ENCODE measurements at regions not wholly inside any gene's neighbourhood (a gene's known extent, or its start where the extent isn't known, plus 50 kb on each side); places are given as distances from the start of the nearest gene placed in this dataset.

DNA sequence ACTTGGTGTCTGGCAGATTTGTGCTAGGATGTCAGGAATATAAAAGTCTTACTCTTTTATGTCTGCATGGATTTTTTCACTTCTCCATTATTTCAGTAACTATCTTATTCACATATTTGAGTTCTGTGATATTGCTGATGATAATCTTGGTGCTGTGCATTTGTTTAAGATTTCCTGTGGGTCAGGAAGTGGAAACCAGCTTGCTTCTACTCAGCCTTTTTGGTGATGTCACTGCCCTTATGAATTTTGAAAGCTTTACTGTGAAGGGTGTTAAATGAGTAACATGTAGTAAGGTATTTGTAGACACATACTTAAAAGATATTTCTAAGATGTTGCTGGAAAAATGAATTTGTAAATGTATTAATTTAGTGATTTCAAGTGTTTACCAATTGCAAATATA is 69.5 kb upstream of the VOPP1 start:
- no peak overlapping the region for H4K8ac ChIP-seq (replicated peaks; ENCODE audit: insufficient read length, low read depth, low read length)
- H2AFZ ChIP-seq (ENCODE audit: low read length) = no peak overlapping the region
- no peak overlapping the region for H3K56ac ChIP-seq (ENCODE audit: insufficient read length, low read depth, low read length)
- H3K9me3 Mint-ChIP-seq = peaks cover 11 to 26% of the 10 kb centered on the region in 2 experiments; a peak in 4 of 5 replicates
- no peak overlapping the region for H3T11ph ChIP-seq (ENCODE audit: low read length)
- H3K27ac ChIP-seq (ENCODE audit: insufficient read length, low read depth, low read length) = no peak overlapping the region
- no peak overlapping the region for H2BK120ac ChIP-seq (ENCODE audit: low read depth, low read length, poor library complexity, severe bottlenecking)
- no peaks in the 10 kb centered on the region for H3K36me3 Mint-ChIP-seq (ENCODE audit: insufficient read depth in 1 of 3, low read depth in 3 of 3)
- H3K23me2 ChIP-seq (ENCODE audit: insufficient read length, low read depth, low read length, poor library complexity, severe bottlenecking) = no peaks in the 10 kb centered on the region
- no peaks in the 10 kb centered on the region for H4K20me1 ChIP-seq (ENCODE audit: control insufficient read depth, insufficient read depth, insufficient read length)
- peaks cover 4% of the 10 kb centered on the region; the same call in 1 of the 2 replicates for H3K27me3 Mint-ChIP-seq (ENCODE audit: low read depth)
- no peak overlapping the region for H4K5ac ChIP-seq (ENCODE audit: insufficient read length, low read depth, low read length)
- H3K4me2 ChIP-seq (ENCODE audit: insufficient read depth, insufficient read length, low read length) = no peak overlapping the region
- TF ChIP-seq, protein P1, sequence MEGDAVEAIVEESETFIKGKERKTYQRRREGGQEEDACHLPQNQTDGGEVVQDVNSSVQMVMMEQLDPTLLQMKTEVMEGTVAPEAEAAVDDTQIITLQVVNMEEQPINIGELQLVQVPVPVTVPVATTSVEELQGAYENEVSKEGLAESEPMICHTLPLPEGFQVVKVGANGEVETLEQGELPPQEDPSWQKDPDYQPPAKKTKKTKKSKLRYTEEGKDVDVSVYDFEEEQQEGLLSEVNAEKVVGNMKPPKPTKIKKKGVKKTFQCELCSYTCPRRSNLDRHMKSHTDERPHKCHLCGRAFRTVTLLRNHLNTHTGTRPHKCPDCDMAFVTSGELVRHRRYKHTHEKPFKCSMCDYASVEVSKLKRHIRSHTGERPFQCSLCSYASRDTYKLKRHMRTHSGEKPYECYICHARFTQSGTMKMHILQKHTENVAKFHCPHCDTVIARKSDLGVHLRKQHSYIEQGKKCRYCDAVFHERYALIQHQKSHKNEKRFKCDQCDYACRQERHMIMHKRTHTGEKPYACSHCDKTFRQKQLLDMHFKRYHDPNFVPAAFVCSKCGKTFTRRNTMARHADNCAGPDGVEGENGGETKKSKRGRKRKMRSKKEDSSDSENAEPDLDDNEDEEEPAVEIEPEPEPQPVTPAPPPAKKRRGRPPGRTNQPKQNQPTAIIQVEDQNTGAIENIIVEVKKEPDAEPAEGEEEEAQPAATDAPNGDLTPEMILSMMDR (conservative IDR thresholded peaks at IDR 0.05) = no peak
- no peaks in the 10 kb centered on the region for H3K27me3 ChIP-seq (ENCODE audit: insufficient read depth, low read length)
- H2BK20ac ChIP-seq (ENCODE audit: low read depth, low read length, poor library complexity, severe bottlenecking) = no peak overlapping the region
- H3K23ac ChIP-seq (ENCODE audit: insufficient read length, low read depth, low read length) = no peak overlapping the region
- no peak overlapping the region for H4K91ac ChIP-seq (ENCODE audit: insufficient read length, low read depth, low read length)
- H3K79me2 ChIP-seq (ENCODE audit: insufficient read depth, low read length) = no peaks in the 10 kb centered on the region
- no peak for DNase-seq
- H3K79me1 ChIP-seq (ENCODE audit: insufficient read depth, low read depth, low read length, poor library complexity, severe bottlenecking) = no peaks in the 10 kb centered on the region
- H2BK15ac ChIP-seq (ENCODE audit: low read depth, low read length) = no peak overlapping the region
- H3K9ac ChIP-seq (ENCODE audit: extremely low read depth, insufficient read length, low read length) = no peak overlapping the region
- no peak overlapping the region for H2BK5ac ChIP-seq (ENCODE audit: insufficient read length, low read length)
- no peaks in the 10 kb centered on the region for H3K9me3 ChIP-seq (ENCODE audit: control insufficient read depth, low read depth, low read length)
- H3K4me3 Mint-ChIP-seq = no peak overlapping the region
- no peak overlapping the region for H3K4ac ChIP-seq (ENCODE audit: low read depth, low read length)
- no peak overlapping the region for H2AK5ac ChIP-seq (ENCODE audit: insufficient read length, low read length)
- no peak overlapping the region for H2BK12ac ChIP-seq (ENCODE audit: insufficient read length, low read depth, low read length)
- H3K18ac ChIP-seq (ENCODE audit: insufficient read length, low read depth, low read length) = no peak overlapping the region
- H3K4me1 Mint-ChIP-seq = no peaks in the 10 kb centered on the region
- H3K27ac Mint-ChIP-seq = no peak overlapping the region
- no peaks in the 10 kb centered on the region for H3K4me1 ChIP-seq (ENCODE audit: insufficient read depth, low read length)
- H3K14ac ChIP-seq (ENCODE audit: insufficient read depth, low read length) = no peak overlapping the region
